Hematopoietic multipotent progenitor cell treated with erythropoietin and hydrocortisone succinate and interleukin-3 and kit ligand, for 17 days (in vitro differentiated cells): ENCODE measurements at regions not wholly inside any gene's neighbourhood (a gene's known extent, or its start where the extent isn't known, plus 50 kb on each side); places are given as distances from the start of the nearest gene placed in this dataset.

Experiments used
- DNase-seq: peaks from one replicate; pipeline ENCODE4 v3.0.0-alpha.2; 2015; ENCODE audit warnings: low spot score

DNA sequence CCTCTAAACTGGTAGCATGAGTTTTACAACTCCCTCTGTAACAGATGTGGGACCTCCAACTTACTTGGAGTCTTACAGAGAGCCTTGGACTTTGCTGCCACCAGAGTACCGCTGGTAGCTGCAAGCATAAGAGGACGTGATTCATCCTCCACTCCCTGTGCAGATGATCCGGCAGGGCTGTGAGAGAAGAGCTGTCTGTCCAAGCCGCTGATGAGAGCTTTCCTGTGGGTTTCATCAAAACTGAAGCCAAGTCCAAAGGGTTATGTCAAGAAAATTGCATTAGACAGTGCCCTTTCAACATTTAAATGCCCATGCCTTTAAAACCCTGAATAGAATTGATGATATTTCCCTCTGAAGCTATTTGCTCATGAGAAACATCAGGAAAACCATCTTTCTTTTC is 85.8 kb downstream of the LLPH start:
- no peak for DNase-seq

DNA sequence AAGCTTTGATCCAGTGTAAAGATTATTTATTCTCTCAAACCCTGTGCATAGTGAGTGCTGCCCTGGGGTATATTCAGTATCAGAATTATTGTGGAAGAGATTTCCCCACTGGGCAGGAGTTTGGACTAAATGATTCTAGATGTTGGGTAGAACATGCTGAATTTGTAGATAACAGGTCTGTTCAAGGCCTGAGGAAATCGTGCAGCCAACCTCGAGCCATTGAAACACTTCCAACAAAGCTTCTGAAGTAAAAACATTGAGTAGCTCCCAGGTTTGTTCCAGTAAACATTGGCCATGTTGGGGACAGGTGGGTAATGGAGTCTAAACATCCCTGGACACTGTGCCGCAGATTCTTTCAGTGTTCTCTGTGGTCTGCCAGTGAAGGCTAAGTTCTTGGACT is 87.5 kb downstream of the LLPH start:
- no peak for DNase-seq

DNA sequence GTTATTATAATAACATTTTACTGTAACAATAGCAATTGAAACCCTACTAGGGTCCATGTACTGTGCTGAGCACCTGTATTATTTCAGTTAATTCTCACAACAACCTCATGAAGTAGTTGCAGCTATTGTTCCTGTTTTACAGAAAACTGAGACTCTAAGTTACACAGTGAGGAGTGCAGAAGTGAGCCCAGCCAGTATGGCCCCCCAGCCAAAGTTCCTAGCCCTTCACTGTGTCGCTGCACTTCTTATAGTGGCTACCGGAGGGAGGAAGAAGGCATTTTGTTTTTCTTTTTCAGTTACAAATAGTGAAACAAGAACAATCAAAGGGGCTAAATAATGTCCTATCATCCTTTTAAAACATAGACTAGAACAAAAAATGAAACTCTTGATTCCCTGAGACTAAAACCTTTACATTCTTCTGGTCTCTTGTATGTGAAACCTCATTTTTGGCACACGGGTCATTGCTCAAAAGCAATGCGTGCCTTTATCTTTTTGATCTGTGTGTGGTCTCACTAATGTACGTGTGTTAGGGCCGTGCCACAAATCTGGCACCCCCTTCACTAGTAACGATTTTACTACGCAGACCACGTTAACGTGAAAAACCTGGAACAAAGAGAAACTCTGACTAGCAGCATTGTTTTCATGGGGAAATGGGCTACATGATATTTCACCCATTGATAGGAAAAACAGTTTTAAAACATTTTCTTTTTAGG is 88.7 kb downstream of the LLPH start:
- DNase-seq = no peak

DNA sequence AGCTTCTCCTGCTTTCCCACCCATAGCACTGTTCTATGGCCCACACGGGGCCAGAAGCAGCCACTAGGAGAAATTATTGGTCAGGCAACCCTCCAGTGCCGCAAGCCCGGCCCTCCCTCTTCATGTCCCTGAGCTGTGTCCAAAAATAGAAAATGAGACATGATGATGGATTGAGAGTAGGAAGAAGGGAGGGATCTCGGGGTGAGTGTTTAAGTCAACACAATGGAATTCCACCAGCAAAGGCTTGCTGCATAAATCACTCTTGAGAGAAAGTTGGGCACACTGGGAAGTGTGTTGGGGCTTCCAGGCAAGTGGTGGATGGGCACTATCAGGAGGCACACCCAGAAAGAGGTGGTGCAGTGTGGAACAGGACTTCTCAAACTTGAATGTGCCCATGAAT is 94.2 kb downstream of the LLPH start:
- no peak for DNase-seq

DNA sequence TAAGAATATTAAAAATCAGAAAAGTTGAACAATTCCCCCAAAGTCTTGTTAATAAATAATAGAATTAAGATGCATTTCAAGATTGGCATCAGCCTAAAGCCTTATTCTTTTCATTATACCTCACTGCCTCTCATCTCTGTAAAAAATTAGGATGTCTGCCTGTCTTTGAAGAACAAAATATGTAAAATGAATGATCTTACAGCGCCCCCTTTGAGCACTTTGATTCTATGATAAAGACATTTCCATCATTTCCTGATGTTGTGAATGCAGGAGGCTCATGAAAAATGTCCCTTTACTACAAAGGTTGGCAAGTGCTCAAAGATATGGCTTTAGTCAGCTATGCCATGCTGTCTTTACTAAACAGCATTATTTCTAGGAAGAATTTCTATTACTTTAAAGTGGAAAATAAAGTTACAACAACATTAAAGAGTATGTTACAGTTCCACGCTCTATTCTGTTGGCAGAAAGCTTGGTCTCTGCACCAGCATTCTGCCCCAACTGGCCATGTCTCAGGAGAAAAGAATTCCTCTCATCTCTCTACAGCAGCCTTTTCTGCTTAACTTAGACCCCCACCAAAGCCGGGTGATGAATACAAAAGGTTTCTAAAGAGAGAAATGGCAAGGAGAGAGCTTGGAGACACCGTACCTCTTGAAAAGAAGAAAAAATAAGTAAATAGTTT is 95.1 kb downstream of the LLPH start:
- peak; percentile 17 for DNase-seq

DNA sequence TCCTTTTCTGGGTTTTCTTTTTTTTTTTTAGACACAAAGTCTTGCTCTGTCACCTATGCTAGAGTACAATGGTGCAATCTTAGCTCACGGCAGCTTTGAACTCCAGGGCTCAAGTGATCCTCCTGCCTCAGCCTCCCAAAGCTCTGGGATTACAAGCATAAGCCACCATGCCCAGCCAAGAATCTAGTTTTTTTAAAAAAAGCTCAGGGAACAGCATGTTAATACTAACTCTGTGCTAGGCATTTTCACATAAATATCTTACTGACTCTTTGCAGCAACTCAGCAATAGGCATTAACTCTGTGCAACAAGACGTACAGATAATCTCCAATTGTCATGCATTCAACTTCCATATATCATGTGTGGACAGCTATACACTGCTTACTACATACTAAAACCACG is 97.4 kb downstream of the LLPH start:
- DNase-seq = no peak

DNA sequence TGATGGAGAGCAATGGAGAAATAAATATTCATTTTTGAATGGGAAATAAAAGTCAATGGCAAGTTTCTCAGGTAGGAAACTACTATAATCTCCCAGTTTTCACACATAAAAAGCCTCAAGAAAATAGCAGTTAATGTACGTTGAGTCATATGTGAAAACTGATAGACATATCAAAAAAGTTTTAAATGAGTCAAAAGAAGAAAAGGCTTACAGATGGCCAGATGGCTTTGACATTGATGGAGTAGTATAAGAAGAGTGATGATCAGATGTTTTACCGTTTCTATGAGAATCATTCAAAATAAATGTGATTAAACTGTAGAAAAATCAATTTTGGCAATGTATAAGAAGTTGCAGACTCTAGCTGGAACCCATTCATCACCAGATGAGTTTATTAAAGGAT is 97.8 kb downstream of the LLPH start:
- no peak for DNase-seq

DNA sequence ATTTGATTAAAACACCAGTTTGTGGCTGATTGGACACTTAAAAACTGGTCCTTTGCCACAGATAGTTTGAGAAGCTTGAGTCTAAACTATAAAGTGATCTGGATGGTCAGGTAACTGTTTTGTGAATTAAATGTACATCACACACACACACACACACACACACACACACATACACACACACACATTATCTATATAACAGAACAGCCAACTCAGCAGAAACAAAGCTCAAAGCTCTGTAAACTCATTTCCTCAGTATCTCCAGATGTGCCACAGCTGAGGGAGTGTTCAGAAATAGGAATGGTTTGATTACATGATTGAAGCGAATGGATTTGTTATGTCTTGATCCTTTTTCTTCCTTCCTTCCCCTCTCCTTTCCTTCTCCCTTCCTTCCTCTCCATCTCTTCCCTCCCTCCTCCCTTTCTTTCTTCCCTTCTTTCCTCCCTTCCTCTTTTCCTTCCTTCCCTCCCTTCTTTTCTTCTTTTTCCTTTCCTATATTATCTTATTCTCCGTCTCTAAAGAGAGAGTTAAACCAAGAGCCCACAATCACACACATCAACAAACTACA is 100.3 kb downstream of the LLPH start:
- DNase-seq = no peak

DNA sequence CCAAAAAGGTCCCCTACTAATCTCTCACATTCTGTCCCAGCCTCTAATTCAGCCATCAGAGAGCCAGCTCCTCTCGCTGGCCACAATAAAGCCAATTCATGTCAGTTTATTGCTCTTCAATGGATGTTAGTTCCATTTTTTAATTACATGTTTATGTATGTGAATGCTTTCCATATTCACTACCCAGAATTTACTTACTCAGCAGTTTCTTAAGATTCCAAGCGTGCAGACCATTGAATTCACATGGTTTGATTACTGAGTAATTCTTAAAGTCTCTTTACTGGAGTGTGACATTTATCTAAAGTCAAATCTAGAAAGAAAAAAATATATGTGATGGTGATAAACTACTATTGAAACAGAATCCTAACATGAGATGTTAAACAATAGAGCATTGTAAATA is 102.2 kb downstream of the LLPH start:
- DNase-seq = no peak

DNA sequence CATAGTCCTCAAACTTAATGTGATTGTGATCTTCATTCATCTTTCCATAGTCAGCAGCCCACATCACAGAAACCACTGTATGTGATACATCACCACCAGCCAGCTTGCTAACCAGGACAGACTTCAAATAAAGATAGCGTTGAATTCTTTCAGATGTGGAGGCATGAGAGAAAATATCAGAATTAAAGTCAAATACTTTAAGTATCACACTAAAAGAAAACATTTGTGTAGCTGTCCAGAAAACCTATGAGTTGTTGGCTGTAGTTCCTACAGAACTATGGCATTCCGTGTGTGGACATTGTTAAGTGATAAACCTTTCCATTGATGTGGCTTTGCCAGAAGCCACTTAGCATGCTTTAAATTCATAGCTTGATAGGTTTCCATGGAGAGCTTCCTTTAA is 105.1 kb downstream of the LLPH start:
- no peak for DNase-seq

DNA sequence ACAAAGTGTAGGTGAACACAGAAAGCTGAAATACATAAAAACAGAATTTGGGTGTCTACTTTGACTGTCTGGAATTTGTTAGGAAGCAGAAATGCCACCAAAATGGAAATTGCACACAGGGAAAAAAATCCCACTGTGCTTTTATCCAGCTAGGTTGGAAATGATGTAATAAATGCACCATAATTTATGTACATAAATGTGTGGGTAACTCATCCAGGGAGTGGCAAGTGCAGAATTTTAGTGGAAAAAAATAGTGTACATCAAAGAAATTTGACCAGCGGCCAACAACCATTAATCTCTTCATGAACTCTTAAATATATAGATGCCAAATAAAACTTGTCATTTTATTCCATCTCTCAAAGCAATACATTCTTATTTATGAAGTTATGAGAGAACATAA is 105.6 kb downstream of the LLPH start:
- DNase-seq = no peak

DNA sequence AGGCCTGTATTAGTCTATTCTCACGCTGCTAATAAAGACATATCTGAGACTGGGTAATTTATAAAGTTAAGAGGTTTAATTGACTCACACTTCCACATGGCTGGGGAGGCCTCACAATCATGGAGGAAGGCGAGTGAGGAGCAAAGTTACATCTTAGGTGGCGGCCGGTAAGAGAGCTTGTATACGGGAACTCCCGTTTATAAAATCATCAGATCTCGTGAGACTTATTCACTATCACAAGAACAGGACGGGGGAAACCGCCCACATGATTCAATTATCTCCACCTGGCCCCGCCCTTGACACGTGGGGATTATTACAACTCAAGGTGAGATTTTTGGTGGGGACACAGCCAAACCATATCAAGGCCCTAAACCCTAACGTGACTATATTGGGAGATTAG is 110.1 kb downstream of the LLPH start:
- DNase-seq = no peak

DNA sequence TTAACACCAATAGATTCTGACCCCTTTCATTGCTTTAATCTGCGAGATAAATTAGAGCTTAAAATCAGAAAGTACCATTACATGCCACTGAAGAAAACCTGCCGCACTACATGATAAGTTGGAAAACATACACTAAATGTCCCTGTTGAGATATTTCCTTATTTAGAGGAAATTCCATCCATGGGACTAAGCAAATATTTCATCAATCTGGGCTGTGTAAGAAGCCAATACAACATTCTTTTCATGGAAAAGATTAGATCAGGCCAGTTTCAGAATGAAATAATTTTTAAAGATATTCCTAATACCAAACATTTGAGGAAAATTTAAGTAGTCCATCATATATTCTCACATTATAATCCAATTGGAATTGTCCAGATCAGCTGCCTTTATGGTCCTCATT is 112.8 kb downstream of the LLPH start:
- DNase-seq = no peak
